ENCODE measurements at regions not wholly inside any gene's neighbourhood (a gene's known extent, or its start where the extent isn't known, plus 50 kb on each side); places are given as distances from the start of the nearest gene placed in this dataset.
"Not testable (repeated sequence)": the region's sequence is repeated elsewhere in the genome, so short reads cannot be mapped to it uniquely, and the experiment has no call there.

- TF ChIP-seq EZH2 (IDR thresholded peaks at IDR 0.05; ENCODE audit: borderline replicate concordance, insufficient read depth, low read length, poor library complexity, severe bottlenecking); EP300 (conservative IDR thresholded peaks at IDR 0.05; ENCODE audit: poor library complexity, severe bottlenecking); RAD21 (conservative IDR thresholded peaks at IDR 0.05); POLR2AphosphoS5 (IDR thresholded peaks at IDR 0.05); TAF1 (IDR thresholded peaks at IDR 0.05; ENCODE audit: low read depth); SMC3 (conservative IDR thresholded peaks at IDR 0.05; ENCODE audit: poor library complexity): not testable (repeated sequence)
- TF ChIP-seq, protein P1, sequence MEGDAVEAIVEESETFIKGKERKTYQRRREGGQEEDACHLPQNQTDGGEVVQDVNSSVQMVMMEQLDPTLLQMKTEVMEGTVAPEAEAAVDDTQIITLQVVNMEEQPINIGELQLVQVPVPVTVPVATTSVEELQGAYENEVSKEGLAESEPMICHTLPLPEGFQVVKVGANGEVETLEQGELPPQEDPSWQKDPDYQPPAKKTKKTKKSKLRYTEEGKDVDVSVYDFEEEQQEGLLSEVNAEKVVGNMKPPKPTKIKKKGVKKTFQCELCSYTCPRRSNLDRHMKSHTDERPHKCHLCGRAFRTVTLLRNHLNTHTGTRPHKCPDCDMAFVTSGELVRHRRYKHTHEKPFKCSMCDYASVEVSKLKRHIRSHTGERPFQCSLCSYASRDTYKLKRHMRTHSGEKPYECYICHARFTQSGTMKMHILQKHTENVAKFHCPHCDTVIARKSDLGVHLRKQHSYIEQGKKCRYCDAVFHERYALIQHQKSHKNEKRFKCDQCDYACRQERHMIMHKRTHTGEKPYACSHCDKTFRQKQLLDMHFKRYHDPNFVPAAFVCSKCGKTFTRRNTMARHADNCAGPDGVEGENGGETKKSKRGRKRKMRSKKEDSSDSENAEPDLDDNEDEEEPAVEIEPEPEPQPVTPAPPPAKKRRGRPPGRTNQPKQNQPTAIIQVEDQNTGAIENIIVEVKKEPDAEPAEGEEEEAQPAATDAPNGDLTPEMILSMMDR (IDR thresholded peaks at IDR 0.05; ENCODE audit: poor library complexity, severe bottlenecking): not testable (repeated sequence)
- TF ChIP-seq, protein P2, sequence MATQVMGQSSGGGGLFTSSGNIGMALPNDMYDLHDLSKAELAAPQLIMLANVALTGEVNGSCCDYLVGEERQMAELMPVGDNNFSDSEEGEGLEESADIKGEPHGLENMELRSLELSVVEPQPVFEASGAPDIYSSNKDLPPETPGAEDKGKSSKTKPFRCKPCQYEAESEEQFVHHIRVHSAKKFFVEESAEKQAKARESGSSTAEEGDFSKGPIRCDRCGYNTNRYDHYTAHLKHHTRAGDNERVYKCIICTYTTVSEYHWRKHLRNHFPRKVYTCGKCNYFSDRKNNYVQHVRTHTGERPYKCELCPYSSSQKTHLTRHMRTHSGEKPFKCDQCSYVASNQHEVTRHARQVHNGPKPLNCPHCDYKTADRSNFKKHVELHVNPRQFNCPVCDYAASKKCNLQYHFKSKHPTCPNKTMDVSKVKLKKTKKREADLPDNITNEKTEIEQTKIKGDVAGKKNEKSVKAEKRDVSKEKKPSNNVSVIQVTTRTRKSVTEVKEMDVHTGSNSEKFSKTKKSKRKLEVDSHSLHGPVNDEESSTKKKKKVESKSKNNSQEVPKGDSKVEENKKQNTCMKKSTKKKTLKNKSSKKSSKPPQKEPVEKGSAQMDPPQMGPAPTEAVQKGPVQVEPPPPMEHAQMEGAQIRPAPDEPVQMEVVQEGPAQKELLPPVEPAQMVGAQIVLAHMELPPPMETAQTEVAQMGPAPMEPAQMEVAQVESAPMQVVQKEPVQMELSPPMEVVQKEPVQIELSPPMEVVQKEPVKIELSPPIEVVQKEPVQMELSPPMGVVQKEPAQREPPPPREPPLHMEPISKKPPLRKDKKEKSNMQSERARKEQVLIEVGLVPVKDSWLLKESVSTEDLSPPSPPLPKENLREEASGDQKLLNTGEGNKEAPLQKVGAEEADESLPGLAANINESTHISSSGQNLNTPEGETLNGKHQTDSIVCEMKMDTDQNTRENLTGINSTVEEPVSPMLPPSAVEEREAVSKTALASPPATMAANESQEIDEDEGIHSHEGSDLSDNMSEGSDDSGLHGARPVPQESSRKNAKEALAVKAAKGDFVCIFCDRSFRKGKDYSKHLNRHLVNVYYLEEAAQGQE (IDR thresholded peaks at IDR 0.05; ENCODE audit: borderline replicate concordance): not testable (repeated sequence)
Measured at GRCh38 chr2:113368581-113368980, 68.9 kb upstream of the ZNG1B start.

All from neural cell (in vitro differentiated cells).